HG03095 (cell line): ENCODE measurements at regions not wholly inside any gene's neighbourhood (a gene's known extent, or its start where the extent isn't known, plus 50 kb on each side); places are given as distances from the start of the nearest gene placed in this dataset.
"Not testable (repeated sequence)": the region's sequence is repeated elsewhere in the genome, so short reads cannot be mapped to it uniquely, and the experiment has no call there.

Source experiments
- ATAC-seq: cut with Tn5 transposase; IDR thresholded peaks from one replicate; pipeline ENCODE4 v1.9.1; 2021; ENCODE audit warnings: moderate library complexity; ENCODE audit not compliant: unreplicated experiment

- not testable (repeated sequence) for ATAC-seq
These were observed 56.0 kb upstream of the CACNA2D1 start for GRCh38 chr7:82499546-82499945.

GRCh38 chr7:82494420-82494819 lies 50.8 kb upstream of the CACNA2D1 start:
- ATAC-seq, result no peak
